ENCODE measurements at regions not wholly inside any gene's neighbourhood (a gene's known extent, or its start where the extent isn't known, plus 50 kb on each side); places are given as distances from the start of the nearest gene placed in this dataset.

DNA sequence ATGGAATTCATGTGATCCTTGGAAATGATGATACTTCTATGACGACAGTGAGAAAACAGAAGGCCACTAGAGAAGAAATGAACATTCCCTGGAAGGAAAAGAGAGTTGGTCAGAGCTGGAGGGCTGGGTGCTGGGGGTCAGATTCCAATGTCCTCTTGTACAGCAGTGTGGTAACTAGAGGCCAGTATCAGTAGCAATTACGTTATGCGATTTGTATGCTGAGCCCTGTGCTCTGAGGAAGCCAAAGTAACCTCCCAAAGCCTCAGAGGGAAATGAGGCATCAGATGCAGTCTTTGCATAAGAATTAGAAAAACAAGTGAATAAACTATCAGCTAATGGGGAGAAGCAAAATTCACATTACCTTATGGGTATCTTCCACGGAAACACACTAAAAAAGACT is 65.5 kb upstream of the SLC4A11 start:
- CTCF ChIA-PET = interaction anchor here (1.5 kb wide), 1 partner anchor 12 kb away, joined by 7 read pairs; no protein-coding TSS in a partner anchor
- Mint-ChIP-seq H3K9me3 (no peaks in the 10 kb centered on the region), H3K4me3 (no peak overlapping the region), H3K4me1 (peaks cover 13% of the 10 kb centered on the region), H3K27me3 (no peaks in the 10 kb centered on the region), H3K36me3 (ENCODE audit: low read depth) (peaks cover 13% of the 10 kb centered on the region), H3K27ac (no peak overlapping the region)
- POLR2A ChIA-PET = interaction anchor here (1.1 kb wide), 1 partner anchor 12 kb away, joined by 3 read pairs; no protein-coding TSS in a partner anchor
- no peak for DNase-seq

DNA sequence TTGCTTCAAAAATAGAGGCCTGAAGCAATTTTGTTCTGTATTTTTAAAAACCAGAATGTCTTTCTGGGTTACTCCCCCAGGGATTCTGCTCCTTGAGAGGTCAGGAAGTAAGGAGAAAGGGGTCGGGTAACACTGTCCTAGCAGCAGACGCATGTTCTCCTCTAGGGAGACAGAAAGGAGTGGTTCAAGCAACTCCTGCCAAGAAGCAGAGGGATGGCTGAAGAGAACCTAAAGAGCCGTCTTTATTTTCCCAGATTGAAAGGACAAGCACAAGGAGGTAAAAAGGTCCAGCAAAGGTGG is 58.0 kb upstream of the SLC4A11 start:
- CTCF ChIA-PET = interaction anchor here (1.0 kb wide), 1 partner anchor 9 kb away, joined by 3 read pairs; no protein-coding TSS in a partner anchor
- H3K27ac Mint-ChIP-seq = no peak overlapping the region
- no peaks in the 10 kb centered on the region for H3K4me1 Mint-ChIP-seq
- no peaks in the 10 kb centered on the region for H3K9me3 Mint-ChIP-seq
- POLR2A ChIA-PET = no interaction called here
- no peaks in the 10 kb centered on the region for H3K36me3 Mint-ChIP-seq (ENCODE audit: low read depth)
- no peaks in the 10 kb centered on the region for H3K27me3 Mint-ChIP-seq
- no peak for DNase-seq
- no peak overlapping the region for H3K4me3 Mint-ChIP-seq

DNA sequence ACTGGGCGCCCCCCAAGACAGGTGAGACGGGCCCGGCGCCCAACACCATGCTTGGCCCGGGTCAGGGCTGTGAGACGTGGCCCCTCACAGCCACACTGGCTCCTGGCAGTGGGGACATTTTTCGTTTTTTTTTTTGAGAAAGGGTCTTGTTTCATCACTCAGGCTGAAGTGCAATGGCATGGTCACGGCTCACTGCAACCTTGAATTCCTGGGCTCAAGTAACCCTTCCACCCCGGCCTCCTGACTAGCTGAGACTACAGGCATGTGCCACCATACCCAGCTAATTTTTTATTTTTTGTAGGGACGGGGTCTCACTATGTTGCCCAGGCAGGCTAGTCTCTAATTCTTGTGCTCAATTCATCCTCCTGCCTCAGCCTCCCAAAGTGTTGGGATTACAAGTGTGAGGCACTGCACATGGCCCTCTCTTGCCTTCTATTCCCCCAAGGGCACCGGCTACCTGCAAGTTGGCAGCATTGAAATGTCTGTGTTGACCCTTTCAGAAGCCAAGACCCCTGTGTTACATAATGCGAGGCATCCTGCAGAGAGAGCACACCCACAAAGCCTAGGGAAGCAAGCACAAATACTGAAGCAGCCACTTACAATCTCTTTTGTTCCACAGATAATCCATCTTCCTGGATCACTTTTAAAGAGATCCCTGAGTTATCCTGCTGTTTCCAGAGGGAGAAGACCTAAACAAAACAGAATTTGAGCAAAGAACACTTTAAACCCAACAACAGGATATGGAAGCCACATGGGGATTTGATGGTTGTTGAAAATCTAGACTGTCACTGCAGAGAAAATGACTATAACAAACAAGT is 57.5 kb upstream of the SLC4A11 start:
- no peaks in the 10 kb centered on the region for H3K9me3 Mint-ChIP-seq
- ChIA-PET POLR2A (no interaction called here), CTCF (no interaction called here)
- no peaks in the 10 kb centered on the region for H3K27me3 Mint-ChIP-seq
- H3K4me1 Mint-ChIP-seq = no peaks in the 10 kb centered on the region
- no peak overlapping the region for H3K27ac Mint-ChIP-seq
- H3K4me3 Mint-ChIP-seq = no peak overlapping the region
- H3K36me3 Mint-ChIP-seq (ENCODE audit: low read depth) = no peaks in the 10 kb centered on the region
- DNase-seq = no peak

All from activated CD4-positive, alpha-beta memory T cell treated with anti-CD3 and anti-CD28 coated beads, Interleukin-2, amount 10 ng/mL, durations not matched to agents 7 days and 5 days (primary cell).